ENCODE measurements at regions not wholly inside any gene's neighbourhood (a gene's known extent, or its start where the extent isn't known, plus 50 kb on each side); places are given as distances from the start of the nearest gene placed in this dataset.

- 2 to 7% methylated on average over 42 of the region's 43 CpGs for WGBS, 2 donors
- TF ChIP-seq, protein P1, sequence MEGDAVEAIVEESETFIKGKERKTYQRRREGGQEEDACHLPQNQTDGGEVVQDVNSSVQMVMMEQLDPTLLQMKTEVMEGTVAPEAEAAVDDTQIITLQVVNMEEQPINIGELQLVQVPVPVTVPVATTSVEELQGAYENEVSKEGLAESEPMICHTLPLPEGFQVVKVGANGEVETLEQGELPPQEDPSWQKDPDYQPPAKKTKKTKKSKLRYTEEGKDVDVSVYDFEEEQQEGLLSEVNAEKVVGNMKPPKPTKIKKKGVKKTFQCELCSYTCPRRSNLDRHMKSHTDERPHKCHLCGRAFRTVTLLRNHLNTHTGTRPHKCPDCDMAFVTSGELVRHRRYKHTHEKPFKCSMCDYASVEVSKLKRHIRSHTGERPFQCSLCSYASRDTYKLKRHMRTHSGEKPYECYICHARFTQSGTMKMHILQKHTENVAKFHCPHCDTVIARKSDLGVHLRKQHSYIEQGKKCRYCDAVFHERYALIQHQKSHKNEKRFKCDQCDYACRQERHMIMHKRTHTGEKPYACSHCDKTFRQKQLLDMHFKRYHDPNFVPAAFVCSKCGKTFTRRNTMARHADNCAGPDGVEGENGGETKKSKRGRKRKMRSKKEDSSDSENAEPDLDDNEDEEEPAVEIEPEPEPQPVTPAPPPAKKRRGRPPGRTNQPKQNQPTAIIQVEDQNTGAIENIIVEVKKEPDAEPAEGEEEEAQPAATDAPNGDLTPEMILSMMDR (IDR thresholded peaks at IDR 0.05) = no peak
- no peak for TF ChIP-seq POLR2A (IDR thresholded peaks at IDR 0.05)
- H3K4me3 ChIP-seq (ENCODE audit: low read depth, poor library complexity, severe bottlenecking) = peak overlapping the region; percentile 39
- peak; percentile 52 to 91 for DNase-seq (ENCODE audit: low spot score in 2 of 2)
- intact Hi-C loops (cut with DNase I; ENCODE audit: low total_unique reads) = no loop called here
Measured at GRCh38 chr6:27133281-27134227, 113.9 kb upstream of the PRSS16 start.

DNA sequence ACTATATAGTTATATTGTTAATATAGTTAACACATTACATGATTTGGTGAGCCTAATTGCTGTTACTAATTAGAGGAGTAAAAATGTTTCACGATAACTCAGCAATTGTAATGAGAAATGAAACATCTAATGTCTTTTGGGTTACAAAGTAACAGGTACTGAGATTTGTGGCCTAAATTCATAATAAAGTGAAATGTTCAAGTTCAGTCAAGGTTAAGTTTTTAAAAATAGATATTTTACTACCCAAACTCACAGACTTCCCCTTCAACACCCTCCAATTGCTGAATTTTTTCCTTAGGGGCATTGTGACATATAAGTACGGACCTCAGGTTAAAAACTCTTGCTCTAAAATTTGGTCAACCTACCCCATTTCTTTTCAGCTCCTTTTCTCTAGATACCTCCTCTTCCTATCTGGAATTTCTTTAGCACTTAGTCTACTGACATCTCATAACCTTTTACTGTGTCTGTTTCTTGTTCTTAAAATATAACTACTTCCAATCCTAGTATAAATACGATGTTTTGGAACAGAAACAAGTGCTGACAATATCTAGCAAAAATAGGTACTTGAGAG is 112.3 kb upstream of the PRSS16 start:
- TF ChIP-seq, protein P1 (IDR thresholded peaks at IDR 0.05) = no peak
- TF ChIP-seq POLR2A (IDR thresholded peaks at IDR 0.05) = no peak
- no peak for DNase-seq (ENCODE audit: low spot score in 2 of 2)
- intact Hi-C loops (cut with DNase I; ENCODE audit: low total_unique reads) = no loop called here
- H3K4me3 ChIP-seq (ENCODE audit: low read depth, poor library complexity, severe bottlenecking) = no peak overlapping the region
- 92 to 94% methylated on average over 3 of the region's 3 CpGs for WGBS, 2 donors

DNA sequence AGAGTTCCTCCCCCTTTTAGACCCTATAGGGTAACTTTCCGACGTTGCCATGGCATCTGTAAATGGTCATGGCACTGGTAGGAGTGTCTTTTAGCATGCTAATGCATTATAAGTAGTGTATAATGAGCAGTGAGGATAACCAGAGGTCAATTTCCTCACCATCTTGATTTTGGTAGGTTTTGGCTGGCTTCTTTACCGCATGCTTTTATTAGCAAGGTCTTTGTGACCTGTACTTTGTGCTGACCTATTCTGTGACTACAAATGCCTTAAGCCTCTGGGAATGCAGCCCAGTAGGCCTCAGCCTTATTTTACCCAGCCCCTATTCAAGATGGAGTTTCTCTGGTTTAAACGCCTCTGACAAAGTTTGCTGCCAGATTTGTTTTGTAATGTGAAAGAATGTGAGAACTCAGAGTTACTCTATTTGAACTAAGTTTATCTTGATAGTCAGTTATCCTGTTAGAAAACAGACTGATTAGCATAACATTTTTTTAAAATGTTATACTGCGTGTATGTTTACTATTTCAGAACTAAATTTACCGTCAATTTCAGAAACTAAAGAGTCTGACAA is 111.3 kb upstream of the PRSS16 start:
- WGBS, 2 donors = 94 to 96% methylated on average over 6 of the region's 6 CpGs
- no peak for TF ChIP-seq POLR2A (IDR thresholded peaks at IDR 0.05)
- TF ChIP-seq, protein P1 (IDR thresholded peaks at IDR 0.05) = no peak
- no peak for DNase-seq (ENCODE audit: low spot score in 2 of 2)
- no peak overlapping the region for H3K4me3 ChIP-seq (ENCODE audit: low read depth, poor library complexity, severe bottlenecking)
- intact Hi-C loops (cut with DNase I; ENCODE audit: low total_unique reads) = no loop called here

DNA sequence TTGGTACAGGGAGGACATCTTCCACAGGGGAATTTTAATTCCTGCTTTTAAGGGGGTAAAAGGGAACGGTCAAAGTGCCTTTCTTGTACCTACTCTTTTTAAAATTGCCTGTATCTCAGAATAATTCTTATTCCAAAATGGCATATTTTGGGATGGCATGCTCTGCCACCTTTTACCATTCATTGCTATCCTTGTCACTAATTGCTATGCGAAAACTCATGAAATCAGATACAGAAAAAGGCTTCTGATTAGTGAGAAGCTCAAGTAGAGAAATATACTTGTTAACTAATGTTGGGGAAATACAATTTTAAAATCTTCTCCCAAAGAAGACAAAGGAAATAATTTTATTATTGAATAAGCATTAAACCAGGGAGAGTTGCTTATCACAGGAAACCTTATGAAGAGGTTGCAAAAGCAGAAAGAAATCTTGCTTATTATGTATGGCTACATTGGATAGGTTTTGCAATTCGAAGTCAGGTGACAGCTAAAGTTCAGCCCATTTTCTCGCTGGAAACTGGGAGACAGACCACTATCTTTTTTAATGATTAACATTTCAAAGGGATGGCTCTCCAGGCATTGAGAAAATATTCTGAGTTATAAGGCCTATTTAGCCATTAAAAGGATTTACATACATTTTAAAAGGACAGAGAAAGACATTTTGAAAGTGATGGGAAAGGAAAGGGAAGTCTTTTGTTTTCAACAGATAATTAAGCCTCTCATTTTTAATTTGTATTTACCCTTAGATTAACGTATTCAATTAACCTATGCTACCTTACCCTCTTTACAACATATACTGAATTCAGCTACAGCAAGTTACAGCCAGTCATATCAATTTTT is 110.3 kb upstream of the PRSS16 start:
- WGBS, 2 donors = 89 to 91% methylated on average over 5 of the region's 5 CpGs
- H3K4me3 ChIP-seq (ENCODE audit: low read depth, poor library complexity, severe bottlenecking) = no peak overlapping the region
- intact Hi-C loops (cut with DNase I; ENCODE audit: low total_unique reads) = no loop called here
- no peak for DNase-seq (ENCODE audit: low spot score in 2 of 2)
- TF ChIP-seq POLR2A (IDR thresholded peaks at IDR 0.05) = no peak
- TF ChIP-seq, protein P1 (IDR thresholded peaks at IDR 0.05) = no peak

- 84 to 90% methylated on average over 3 of the region's 3 CpGs for WGBS, 2 donors
- DNase-seq (ENCODE audit: low spot score in 2 of 2) = no peak
- no peak overlapping the region for H3K4me3 ChIP-seq (ENCODE audit: low read depth, poor library complexity, severe bottlenecking)
- intact Hi-C loops (cut with DNase I; ENCODE audit: low total_unique reads) = no loop called here
- TF ChIP-seq, protein P1 (IDR thresholded peaks at IDR 0.05) = no peak
- no peak for TF ChIP-seq POLR2A (IDR thresholded peaks at IDR 0.05)
Measured at GRCh38 chr6:27138406-27138805, 109.1 kb upstream of the PRSS16 start.
